Nephron (organoid): ENCODE measurements at regions not wholly inside any gene's neighbourhood (a gene's known extent, or its start where the extent isn't known, plus 50 kb on each side); places are given as distances from the start of the nearest gene placed in this dataset.

ENCODE experiments used
- H3K27ac Mint-ChIP-seq, 3 experiments: 2 replicates each; pipeline ENCODE4 v1.8.0; 2020; ENCODE audit warnings: mixed read lengths in 3 of 3, mild to moderate bottlenecking in 2 of 3, moderate library complexity in 1 of 3
- H3K27me3 Mint-ChIP-seq: 2 replicates; pipeline ENCODE4 v1.8.0; 2021; ENCODE audit warnings: low read depth, mild to moderate bottlenecking, moderate library complexity, mixed read lengths
- H3K36me3 Mint-ChIP-seq: 2 replicates; pipeline ENCODE4 v1.8.0; 2020; ENCODE audit warnings: low read depth, mixed read lengths
- H3K4me1 Mint-ChIP-seq: 2 replicates; pipeline ENCODE4 v1.8.0; 2020; ENCODE audit warnings: mixed read lengths
- H3K4me3 Mint-ChIP-seq, 3 experiments: 2 replicates each; pipeline ENCODE4 v1.8.0; 2020; ENCODE audit warnings: mild to moderate bottlenecking in 3 of 3, mixed read lengths in 3 of 3, moderate library complexity in 2 of 3
- H3K9me3 Mint-ChIP-seq: 2 replicates; pipeline ENCODE4 v1.8.0; 2020; ENCODE audit warnings: mixed read lengths
- CTCF ChIP-seq, 3 experiments: fragments of 200-600 bp; sonication (generic); IDR thresholded peaks; one replicate each; pipeline ENCODE4 v1.5.0; 2021; ENCODE audit warnings: antibody characterized with exemption in 3 of 3; ENCODE audit not compliant: unreplicated experiment in 3 of 3

- TF ChIP-seq CTCF (IDR thresholded peaks at IDR 0.05; ENCODE audit: unreplicated experiment in 3 of 3) = no peak
- Mint-ChIP-seq H3K27ac (no peak overlapping the region), H3K36me3 (no peaks in the 10 kb centered on the region), H3K9me3 (no peaks in the 10 kb centered on the region), H3K4me1 (no peaks in the 10 kb centered on the region), H3K27me3 (no peaks in the 10 kb centered on the region), H3K4me3 (no peak overlapping the region)
Observed at GRCh38 chr4:85406185-85406584, 68.8 kb upstream of the ARHGAP24 start.

- no peaks in the 10 kb centered on the region for H3K27me3 Mint-ChIP-seq
- TF ChIP-seq CTCF (IDR thresholded peaks at IDR 0.05; ENCODE audit: unreplicated experiment in 3 of 3) = no peak
- no peaks in the 10 kb centered on the region for H3K9me3 Mint-ChIP-seq
- H3K4me3 Mint-ChIP-seq = no peak overlapping the region
- no peaks in the 10 kb centered on the region for H3K36me3 Mint-ChIP-seq
- no peaks in the 10 kb centered on the region for H3K4me1 Mint-ChIP-seq
- no peak overlapping the region for H3K27ac Mint-ChIP-seq
Observed at GRCh38 chr4:85407546-85407945, 67.4 kb upstream of the ARHGAP24 start.

DNA sequence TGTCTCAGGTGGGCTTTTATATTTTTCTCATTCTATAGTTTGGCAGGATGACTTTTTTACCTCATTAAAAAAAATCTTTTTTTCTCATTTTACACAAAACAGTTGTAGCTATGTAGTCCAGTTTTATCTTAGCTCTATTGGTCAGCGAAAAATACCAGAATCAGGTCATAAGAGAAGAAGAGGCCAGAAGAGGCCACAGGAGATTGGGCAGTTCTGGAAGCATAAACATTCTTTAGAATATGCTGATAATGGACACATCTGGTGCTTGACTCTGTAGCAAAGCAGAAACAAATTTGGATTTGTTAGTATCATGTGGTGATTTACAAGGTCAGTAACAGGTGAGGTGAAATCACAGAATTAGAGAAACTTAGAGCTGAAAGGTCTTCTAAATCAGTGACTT lies 66.6 kb upstream of the ARHGAP24 start:
- Mint-ChIP-seq H3K36me3 (no peaks in the 10 kb centered on the region), H3K9me3 (no peaks in the 10 kb centered on the region), H3K4me1 (no peaks in the 10 kb centered on the region), H3K4me3 (no peak overlapping the region), H3K27ac (no peak overlapping the region), H3K27me3 (no peaks in the 10 kb centered on the region)
- TF ChIP-seq CTCF (IDR thresholded peaks at IDR 0.05; ENCODE audit: unreplicated experiment in 3 of 3) = no peak

DNA sequence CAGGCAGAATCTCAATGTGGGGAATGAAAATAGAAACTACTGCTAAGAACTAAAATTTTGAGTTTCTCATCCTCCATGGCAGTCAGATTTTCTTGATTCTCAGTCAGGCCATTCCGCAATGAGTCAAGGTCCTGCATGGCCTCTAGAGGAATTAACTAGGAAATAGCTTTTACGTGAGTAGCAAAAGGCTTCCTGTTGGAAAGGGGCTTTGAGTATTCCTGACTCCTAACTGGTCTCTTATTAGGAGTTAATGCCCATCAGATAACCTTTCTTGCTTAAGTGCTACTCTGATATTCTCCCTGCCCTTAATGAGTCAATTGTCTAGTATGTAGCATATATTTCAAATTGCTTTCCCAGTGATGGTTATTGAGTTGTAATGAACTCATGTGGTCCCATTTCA lies 65.7 kb upstream of the ARHGAP24 start:
- H3K9me3 Mint-ChIP-seq = no peaks in the 10 kb centered on the region
- no peaks in the 10 kb centered on the region for H3K27me3 Mint-ChIP-seq
- TF ChIP-seq CTCF (IDR thresholded peaks at IDR 0.05; ENCODE audit: unreplicated experiment in 3 of 3) = no peak
- H3K4me1 Mint-ChIP-seq = no peaks in the 10 kb centered on the region
- H3K36me3 Mint-ChIP-seq = no peaks in the 10 kb centered on the region
- H3K4me3 Mint-ChIP-seq = no peak overlapping the region
- H3K27ac Mint-ChIP-seq = no peak overlapping the region

DNA sequence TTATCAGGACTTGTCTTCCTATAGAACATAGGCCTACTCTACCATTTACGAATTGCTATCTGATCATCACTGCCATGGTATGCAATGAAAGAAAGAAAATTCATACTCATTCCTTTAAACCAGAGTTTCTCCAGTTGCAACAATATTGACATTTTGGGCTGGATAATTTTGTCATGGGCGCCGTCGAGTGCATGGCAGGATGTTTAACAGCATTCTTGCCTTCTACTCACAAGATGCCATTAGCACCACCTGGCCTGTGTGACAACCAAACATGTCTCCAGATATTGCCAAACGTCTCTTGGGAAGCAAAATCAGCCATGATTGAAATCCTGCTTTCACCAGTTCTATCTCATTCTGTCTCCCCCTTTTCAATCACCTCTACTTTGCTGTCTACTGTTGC lies 63.6 kb upstream of the ARHGAP24 start:
- Mint-ChIP-seq H3K27ac (no peak overlapping the region), H3K4me1 (no peaks in the 10 kb centered on the region), H3K36me3 (no peaks in the 10 kb centered on the region), H3K4me3 (no peak overlapping the region), H3K9me3 (no peaks in the 10 kb centered on the region), H3K27me3 (no peaks in the 10 kb centered on the region)
- no peak for TF ChIP-seq CTCF (IDR thresholded peaks at IDR 0.05; ENCODE audit: unreplicated experiment in 3 of 3)

GRCh38 chr4:85414972-85415371 lies 60.0 kb upstream of the ARHGAP24 start:
- Mint-ChIP-seq H3K9me3 (no peaks in the 10 kb centered on the region), H3K4me1 (peaks cover 2% of the 10 kb centered on the region), H3K27ac (no peak overlapping the region), H3K27me3 (no peaks in the 10 kb centered on the region), H3K36me3 (no peaks in the 10 kb centered on the region), H3K4me3 (no peak overlapping the region)
- no peak for TF ChIP-seq CTCF (IDR thresholded peaks at IDR 0.05; ENCODE audit: unreplicated experiment in 3 of 3)
